ENCODE measurements at regions not wholly inside any gene's neighbourhood (a gene's known extent, or its start where the extent isn't known, plus 50 kb on each side); places are given as distances from the start of the nearest gene placed in this dataset.

DNA sequence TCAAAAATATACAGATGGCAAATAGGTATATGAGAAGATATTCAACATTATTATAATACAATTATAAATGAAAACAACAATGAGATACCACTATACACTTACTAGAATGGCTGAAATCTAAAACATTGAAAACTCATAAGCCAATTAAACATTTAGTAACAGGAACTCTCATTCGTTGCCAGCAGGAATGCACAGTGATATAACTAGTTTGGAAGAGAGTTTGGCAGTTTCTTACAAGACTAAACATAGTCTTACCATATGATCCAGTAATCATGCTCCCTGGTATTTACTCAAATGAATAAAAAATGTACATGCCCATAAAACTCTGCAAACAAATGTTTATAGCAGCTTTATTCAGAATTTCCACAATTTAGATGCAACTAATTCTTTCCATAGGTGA is 476.2 kb upstream of the COBL start:
- DNase-seq (no peak), ATAC-seq (replicated peaks) (no peak)
- Mint-ChIP-seq H3K27me3 (no peaks in the 10 kb centered on the region), H3K4me3 (no peak overlapping the region), H3K27ac (no peak overlapping the region), H3K36me3 (ENCODE audit: insufficient read depth) (no peaks in the 10 kb centered on the region), H3K9me3 (peaks cover 0 to 2% of the 10 kb centered on the region in 2 donors), H3K4me1 (ENCODE audit: low read depth in 2 of 2) (no peaks in the 10 kb centered on the region)

DNA sequence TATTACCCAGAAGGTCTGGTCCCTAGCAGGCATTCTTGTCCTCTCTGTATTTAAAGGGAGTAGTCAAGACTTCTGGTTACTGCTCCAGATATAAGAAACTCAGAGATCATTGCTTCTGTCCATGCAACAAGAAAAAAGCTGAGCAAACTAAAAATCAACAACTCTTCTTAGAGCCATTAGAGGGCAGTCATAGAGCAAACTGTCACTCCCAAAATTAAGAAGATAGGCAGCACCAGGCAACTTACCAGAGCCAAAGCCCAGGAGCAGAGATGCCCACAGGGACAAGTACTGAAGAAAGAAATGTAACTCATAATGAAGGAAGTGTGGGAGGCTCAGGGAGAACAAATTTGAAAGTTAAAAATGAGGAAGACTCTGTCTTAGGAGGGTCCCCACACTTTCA is 472.9 kb upstream of the COBL start:
- no peak for ATAC-seq (replicated peaks)
- H3K27me3 Mint-ChIP-seq = no peaks in the 10 kb centered on the region
- H3K27ac Mint-ChIP-seq = no peak overlapping the region
- peaks cover 2 to 8% of the 10 kb centered on the region in 2 donors for H3K9me3 Mint-ChIP-seq
- H3K4me1 Mint-ChIP-seq (ENCODE audit: low read depth in 2 of 2) = no peaks in the 10 kb centered on the region
- no peaks in the 10 kb centered on the region for H3K36me3 Mint-ChIP-seq (ENCODE audit: insufficient read depth)
- no peak overlapping the region for H3K4me3 Mint-ChIP-seq
- DNase-seq = no peak

DNA sequence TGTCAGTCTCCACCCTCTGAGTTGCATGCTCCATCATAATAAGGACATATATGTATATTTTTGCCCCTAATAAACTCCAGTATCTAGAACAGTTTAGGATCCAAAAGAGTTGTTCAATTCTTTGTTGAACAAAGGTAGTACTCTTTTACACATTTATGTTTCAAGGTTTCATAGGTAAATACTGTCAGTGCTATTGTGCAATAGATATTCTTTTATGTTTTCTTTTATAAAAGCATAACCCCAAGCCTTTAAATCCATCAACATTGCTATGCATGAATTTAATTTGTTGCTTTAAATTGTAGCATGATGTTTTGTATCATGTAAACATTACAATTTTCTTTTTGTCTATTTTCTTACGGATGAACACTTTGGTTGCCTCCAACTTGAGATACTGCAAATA is 469.7 kb upstream of the COBL start:
- no peaks in the 10 kb centered on the region for H3K27me3 Mint-ChIP-seq
- no peak for DNase-seq
- H3K4me1 Mint-ChIP-seq (ENCODE audit: low read depth in 2 of 2) = no peaks in the 10 kb centered on the region
- H3K36me3 Mint-ChIP-seq (ENCODE audit: insufficient read depth) = no peaks in the 10 kb centered on the region
- peaks cover 2 to 24% of the 10 kb centered on the region in 2 donors for H3K9me3 Mint-ChIP-seq
- H3K27ac Mint-ChIP-seq = no peak overlapping the region
- no peak for ATAC-seq (replicated peaks)
- no peak overlapping the region for H3K4me3 Mint-ChIP-seq

DNA sequence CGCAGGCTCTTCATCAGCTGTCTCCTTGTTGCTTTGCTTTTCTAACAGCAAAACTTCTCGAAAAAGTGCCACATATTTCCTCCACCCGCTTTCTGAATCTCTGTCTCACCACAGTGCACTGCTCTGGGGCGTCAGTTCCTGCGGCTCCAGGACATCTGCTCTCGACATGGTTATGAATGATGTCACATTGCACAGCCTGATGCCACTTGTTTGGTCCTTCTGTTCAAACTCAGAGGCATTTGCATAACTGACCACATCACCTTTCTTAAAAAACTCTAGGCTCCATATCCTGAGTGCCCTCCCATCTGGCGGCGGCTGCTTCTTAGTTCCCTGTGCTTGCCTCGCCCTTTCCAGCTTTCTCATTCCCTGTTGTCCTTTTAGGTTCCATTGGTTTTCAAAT is 469.3 kb upstream of the COBL start:
- no peak overlapping the region for H3K4me3 Mint-ChIP-seq
- peaks cover 2 to 24% of the 10 kb centered on the region in 2 donors for H3K9me3 Mint-ChIP-seq
- no peak for DNase-seq
- no peak overlapping the region for H3K27ac Mint-ChIP-seq
- no peaks in the 10 kb centered on the region for H3K4me1 Mint-ChIP-seq (ENCODE audit: low read depth in 2 of 2)
- H3K27me3 Mint-ChIP-seq = no peaks in the 10 kb centered on the region
- no peaks in the 10 kb centered on the region for H3K36me3 Mint-ChIP-seq (ENCODE audit: insufficient read depth)
- ATAC-seq (replicated peaks) = no peak

DNA sequence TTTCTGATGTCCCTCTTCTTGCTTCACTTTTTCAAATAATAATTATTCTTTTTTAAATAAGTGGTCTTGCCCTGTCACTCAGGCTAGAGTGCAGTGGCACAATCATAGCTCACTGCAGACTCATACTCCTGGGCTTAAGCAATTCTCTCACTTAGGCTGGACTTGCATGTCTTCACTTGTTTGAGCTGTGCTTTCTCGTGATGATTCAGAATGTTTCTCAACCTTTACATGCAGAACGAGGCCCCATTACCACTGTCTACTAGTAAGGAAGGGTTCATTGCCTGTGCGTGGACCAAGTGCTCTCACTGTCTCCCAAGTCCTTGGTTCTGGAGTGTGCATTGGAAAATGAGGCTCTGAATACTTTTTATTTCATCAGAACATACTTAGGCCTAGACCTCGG is 468.6 kb upstream of the COBL start:
- no peak overlapping the region for H3K4me3 Mint-ChIP-seq
- DNase-seq (no peak), ATAC-seq (replicated peaks) (no peak)
- H3K36me3 Mint-ChIP-seq (ENCODE audit: insufficient read depth) = no peaks in the 10 kb centered on the region
- no peaks in the 10 kb centered on the region for H3K27me3 Mint-ChIP-seq
- no peak overlapping the region for H3K27ac Mint-ChIP-seq
- peaks cover 4 to 24% of the 10 kb centered on the region in 2 donors for H3K9me3 Mint-ChIP-seq
- H3K4me1 Mint-ChIP-seq (ENCODE audit: low read depth in 2 of 2) = no peaks in the 10 kb centered on the region

DNA sequence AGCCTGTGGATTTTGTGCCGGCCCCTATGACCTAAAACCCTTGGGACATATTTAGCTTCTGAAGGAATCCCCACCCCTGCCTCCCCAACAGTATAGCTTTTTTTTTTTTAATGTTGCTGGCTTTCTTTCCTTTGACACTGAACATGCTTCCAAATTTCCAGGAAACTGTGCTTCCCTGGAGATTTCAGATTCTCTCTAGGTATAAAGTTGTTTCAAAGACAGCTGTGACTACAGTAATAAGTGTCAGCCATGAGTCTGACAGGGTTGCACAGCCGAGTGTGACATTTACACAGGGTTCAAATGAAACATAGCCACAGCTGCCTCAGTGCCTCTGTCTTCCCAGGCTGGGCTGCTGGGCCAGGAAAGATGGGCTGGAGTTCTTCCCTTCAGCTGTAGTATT is 466.6 kb upstream of the COBL start:
- Mint-ChIP-seq H3K4me1 (ENCODE audit: low read depth in 2 of 2) (no peaks in the 10 kb centered on the region), H3K9me3 (peaks cover 9 to 24% of the 10 kb centered on the region in 2 donors), H3K27me3 (no peaks in the 10 kb centered on the region), H3K27ac (no peak overlapping the region), H3K4me3 (no peak overlapping the region), H3K36me3 (ENCODE audit: insufficient read depth) (no peaks in the 10 kb centered on the region)
- no peak for DNase-seq
- no peak for ATAC-seq (replicated peaks)

DNA sequence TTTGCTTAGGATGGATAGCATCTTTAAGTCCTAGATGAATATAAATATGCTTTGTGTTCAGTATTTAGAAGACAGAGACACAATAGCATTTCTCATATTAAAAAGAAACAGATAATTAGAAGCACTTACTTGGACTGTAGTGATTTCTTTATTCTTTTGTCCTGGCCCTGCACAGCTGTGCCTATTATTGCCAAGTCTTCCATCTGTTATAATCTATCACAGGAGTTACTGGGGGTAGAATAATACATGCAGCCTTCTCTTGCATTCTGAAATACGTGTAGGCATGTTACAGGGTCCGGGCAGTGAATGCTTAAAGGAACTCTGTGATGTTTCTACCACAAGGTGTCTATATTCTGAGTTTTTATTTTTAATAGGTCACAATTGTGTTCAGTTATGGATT is 461.5 kb upstream of the COBL start:
- ATAC-seq (replicated peaks) (no peak), DNase-seq (no peak)
- H3K27ac Mint-ChIP-seq = no peak overlapping the region
- no peaks in the 10 kb centered on the region for H3K4me1 Mint-ChIP-seq (ENCODE audit: low read depth in 2 of 2)
- H3K27me3 Mint-ChIP-seq = no peaks in the 10 kb centered on the region
- H3K4me3 Mint-ChIP-seq = no peak overlapping the region
- H3K36me3 Mint-ChIP-seq (ENCODE audit: insufficient read depth) = no peaks in the 10 kb centered on the region
- H3K9me3 Mint-ChIP-seq = peaks cover 9 to 26% of the 10 kb centered on the region in 2 donors

DNA sequence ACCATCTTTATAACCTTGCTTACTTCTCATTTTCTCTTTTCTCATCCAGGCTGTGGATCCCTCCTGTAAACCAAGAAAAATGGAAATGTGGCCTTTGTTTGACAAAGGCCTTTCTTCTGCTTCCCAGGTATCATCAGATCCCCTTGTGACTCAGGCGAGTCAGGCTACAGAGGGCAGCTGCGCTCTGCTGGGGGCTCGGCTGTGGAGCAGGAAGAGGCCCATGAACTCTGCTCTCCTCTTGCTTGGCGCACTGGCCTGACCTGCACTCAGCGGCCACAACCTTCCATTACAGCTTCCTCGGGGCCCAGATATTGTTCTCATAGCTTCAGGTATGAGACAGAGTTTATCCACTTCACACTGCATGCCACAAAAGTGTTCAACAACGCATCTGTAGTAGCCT is 457.6 kb upstream of the COBL start:
- Mint-ChIP-seq H3K27ac (no peak overlapping the region), H3K27me3 (no peaks in the 10 kb centered on the region), H3K36me3 (ENCODE audit: insufficient read depth) (no peaks in the 10 kb centered on the region), H3K9me3 (peaks cover 2 to 21% of the 10 kb centered on the region in 2 donors), H3K4me1 (ENCODE audit: low read depth in 2 of 2) (no peaks in the 10 kb centered on the region), H3K4me3 (no peak overlapping the region)
- DNase-seq (no peak), ATAC-seq (replicated peaks) (no peak)

DNA sequence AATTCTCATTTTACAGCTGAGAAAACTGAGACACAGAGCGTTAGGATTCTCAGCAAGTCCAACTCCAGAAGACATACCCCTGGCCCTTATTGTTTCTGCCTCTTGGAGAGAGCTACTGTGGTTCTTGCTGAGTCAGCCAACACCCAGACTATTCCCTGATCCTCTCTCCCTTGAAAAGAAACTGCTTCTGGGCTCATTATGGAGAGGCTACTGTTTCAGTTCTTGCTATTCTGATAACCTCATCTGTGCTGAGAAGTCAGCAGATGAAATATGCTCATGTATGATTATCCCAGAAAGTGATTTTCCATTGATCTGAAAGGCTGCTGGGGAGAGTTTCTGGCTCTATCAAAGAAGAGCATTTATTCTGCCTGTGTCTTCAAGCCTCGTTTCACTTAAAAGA is 455.6 kb upstream of the COBL start:
- H3K27me3 Mint-ChIP-seq = no peaks in the 10 kb centered on the region
- H3K4me1 Mint-ChIP-seq (ENCODE audit: low read depth in 2 of 2) = no peaks in the 10 kb centered on the region
- peaks cover 3 to 21% of the 10 kb centered on the region in 2 donors for H3K9me3 Mint-ChIP-seq
- no peak overlapping the region for H3K4me3 Mint-ChIP-seq
- no peaks in the 10 kb centered on the region for H3K36me3 Mint-ChIP-seq (ENCODE audit: insufficient read depth)
- DNase-seq = no peak
- no peak for ATAC-seq (replicated peaks)
- H3K27ac Mint-ChIP-seq = no peak overlapping the region

DNA sequence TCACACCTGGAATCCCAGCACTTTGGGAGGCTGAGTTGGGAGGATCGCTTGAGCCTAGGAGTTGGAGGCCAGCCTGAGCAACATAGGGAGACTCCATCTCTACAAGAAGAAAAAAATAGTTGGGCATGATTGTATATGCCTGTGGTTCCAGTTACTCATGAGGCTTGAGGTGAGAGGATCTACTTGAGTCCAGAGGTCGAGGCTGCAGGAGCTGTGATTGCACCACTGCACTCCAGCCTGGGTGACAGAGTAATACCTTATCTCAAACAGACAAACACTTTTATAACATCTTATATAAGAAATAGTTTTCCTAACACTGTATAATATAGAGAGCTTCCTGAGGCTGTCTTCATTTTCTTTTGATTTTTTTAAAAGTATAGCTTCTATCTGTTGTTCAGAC is 448.4 kb upstream of the COBL start:
- no peak for DNase-seq
- no peaks in the 10 kb centered on the region for H3K27me3 Mint-ChIP-seq
- no peaks in the 10 kb centered on the region for H3K4me1 Mint-ChIP-seq (ENCODE audit: low read depth in 2 of 2)
- H3K9me3 Mint-ChIP-seq = peaks cover 5 to 14% of the 10 kb centered on the region in 2 donors
- H3K27ac Mint-ChIP-seq = no peak overlapping the region
- no peak for ATAC-seq (replicated peaks)
- H3K36me3 Mint-ChIP-seq (ENCODE audit: insufficient read depth) = no peaks in the 10 kb centered on the region
- H3K4me3 Mint-ChIP-seq = no peak overlapping the region

DNA sequence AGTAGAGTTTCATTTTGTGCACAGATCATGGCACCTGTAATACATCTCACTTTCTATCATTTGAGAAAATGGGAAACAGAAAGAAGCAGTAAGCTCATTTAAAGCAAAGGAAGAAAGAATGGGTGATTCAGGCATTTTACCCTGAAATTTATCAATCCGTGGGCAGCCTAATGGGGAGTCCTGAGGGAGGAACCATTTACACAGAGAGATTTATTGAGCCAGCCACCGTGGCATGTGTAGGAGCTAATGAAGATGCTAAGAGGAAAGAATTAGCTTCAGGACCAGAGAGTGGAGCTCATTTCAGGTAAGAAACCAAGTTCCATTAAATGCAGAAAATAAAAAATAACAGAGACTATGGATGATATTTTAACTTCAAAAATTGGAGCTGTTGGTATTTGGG is 443.4 kb upstream of the COBL start:
- Mint-ChIP-seq H3K4me1 (ENCODE audit: low read depth in 2 of 2) (no peaks in the 10 kb centered on the region), H3K27ac (no peak overlapping the region), H3K4me3 (no peak overlapping the region), H3K36me3 (ENCODE audit: insufficient read depth) (no peaks in the 10 kb centered on the region), H3K27me3 (no peaks in the 10 kb centered on the region), H3K9me3 (peaks cover 0 to 14% of the 10 kb centered on the region in 2 donors)
- DNase-seq = no peak
- no peak for ATAC-seq (replicated peaks)

DNA sequence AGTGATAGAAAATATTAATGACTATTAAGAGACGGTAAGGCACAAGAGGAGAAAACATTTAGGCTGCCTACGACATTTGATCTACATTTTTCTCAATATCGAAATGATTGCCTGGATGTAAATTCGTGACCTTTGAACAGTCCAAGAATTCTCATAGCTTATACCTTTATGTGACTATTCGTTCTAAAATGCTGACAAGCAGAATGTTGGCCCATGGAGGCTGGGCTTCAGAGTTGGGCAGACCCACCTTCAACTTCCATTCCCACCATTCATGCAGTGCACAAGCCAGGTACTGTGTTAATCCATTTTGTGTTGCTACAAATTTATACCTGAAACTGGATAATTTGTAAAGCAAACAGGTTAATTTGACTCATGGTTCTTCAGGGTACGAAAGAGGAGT is 441.4 kb upstream of the COBL start:
- Mint-ChIP-seq H3K4me3 (no peak overlapping the region), H3K4me1 (ENCODE audit: low read depth in 2 of 2) (no peaks in the 10 kb centered on the region), H3K27me3 (no peaks in the 10 kb centered on the region), H3K27ac (no peak overlapping the region), H3K36me3 (ENCODE audit: insufficient read depth) (no peaks in the 10 kb centered on the region), H3K9me3 (peaks cover 0 to 10% of the 10 kb centered on the region in 2 donors)
- no peak for ATAC-seq (replicated peaks)
- no peak for DNase-seq

DNA sequence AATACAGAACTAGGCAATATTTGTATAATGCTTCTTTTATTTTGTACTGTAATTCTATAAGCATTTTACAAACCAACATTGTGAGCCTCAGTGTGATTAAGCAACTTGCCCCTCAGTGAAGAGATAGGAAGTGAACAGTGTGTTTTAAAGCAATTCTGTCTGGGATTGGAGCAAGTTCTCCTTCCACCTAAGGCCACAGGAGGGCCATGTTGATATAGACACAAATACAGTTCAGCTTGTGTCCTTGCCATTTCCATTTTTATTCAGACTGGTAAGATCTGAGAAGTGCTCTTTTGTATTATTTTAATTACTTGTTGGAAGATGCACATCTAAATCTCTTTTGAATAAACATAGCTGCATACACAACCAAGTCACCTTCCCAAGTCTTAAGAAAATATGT is 416.3 kb upstream of the COBL start:
- Mint-ChIP-seq H3K27ac (no peak overlapping the region), H3K36me3 (ENCODE audit: insufficient read depth) (no peaks in the 10 kb centered on the region), H3K4me3 (no peak overlapping the region), H3K27me3 (no peaks in the 10 kb centered on the region), H3K4me1 (ENCODE audit: low read depth in 2 of 2) (no peaks in the 10 kb centered on the region), H3K9me3 (peaks cover 9% of the 10 kb centered on the region in 2 donors)
- no peak for ATAC-seq (replicated peaks)
- DNase-seq = no peak

DNA sequence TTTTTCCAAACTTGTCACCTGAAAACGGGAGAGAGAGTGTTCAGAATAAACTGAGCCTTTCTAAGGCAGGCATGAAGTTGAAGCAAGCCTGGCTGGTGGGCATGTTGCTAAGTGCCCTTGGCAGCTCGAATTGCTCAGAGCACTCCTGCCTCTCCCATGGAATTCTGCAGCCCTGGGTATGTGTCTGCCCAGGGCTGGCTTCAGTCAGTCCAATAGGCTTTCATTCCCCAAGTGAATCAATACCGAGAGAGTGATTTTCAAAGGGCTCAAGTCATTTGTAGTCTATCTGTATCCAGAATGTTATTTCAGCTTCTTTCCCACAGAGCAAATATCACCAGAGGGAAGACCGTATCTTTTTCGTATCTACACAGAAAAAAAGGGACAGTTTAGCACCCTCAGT is 415.5 kb upstream of the COBL start:
- no peaks in the 10 kb centered on the region for H3K4me1 Mint-ChIP-seq (ENCODE audit: low read depth in 2 of 2)
- DNase-seq (no peak), ATAC-seq (replicated peaks) (no peak)
- H3K36me3 Mint-ChIP-seq (ENCODE audit: insufficient read depth) = no peaks in the 10 kb centered on the region
- peaks cover 9% of the 10 kb centered on the region in 2 donors for H3K9me3 Mint-ChIP-seq
- no peak overlapping the region for H3K27ac Mint-ChIP-seq
- H3K27me3 Mint-ChIP-seq = no peaks in the 10 kb centered on the region
- no peak overlapping the region for H3K4me3 Mint-ChIP-seq

DNA sequence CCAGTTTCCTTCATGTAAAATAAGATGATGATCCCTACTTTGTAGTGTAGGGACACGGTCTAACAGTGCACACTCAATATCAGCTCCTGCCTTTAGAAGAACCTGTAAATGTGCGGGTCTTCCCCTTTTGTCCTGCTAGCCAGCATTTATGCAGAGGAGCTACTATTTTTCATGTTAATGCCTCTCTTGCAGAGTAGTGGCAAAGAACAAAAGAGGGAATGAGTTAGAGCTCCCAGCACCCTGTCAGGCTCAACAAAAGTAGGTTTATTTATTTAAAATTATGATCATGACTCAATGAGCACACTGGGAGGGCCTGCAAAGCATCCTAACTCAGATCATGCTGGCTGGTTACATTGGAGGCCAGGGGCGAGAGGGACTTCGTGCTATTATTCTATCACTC is 414.5 kb upstream of the COBL start:
- Mint-ChIP-seq H3K36me3 (ENCODE audit: insufficient read depth) (no peaks in the 10 kb centered on the region), H3K27me3 (no peaks in the 10 kb centered on the region), H3K4me1 (ENCODE audit: low read depth in 2 of 2) (no peaks in the 10 kb centered on the region), H3K4me3 (no peak overlapping the region), H3K9me3 (peaks cover 7 to 9% of the 10 kb centered on the region in 2 donors), H3K27ac (no peak overlapping the region)
- ATAC-seq (replicated peaks) (no peak), DNase-seq (no peak)
